Immature natural killer cell (primary cell): ENCODE measurements at regions not wholly inside any gene's neighbourhood (a gene's known extent, or its start where the extent isn't known, plus 50 kb on each side); places are given as distances from the start of the nearest gene placed in this dataset.

Source experiments
- DNase-seq, 3 donors: peaks; one replicate each; pipeline ENCODE4 v3.0.0; 2022; ENCODE audit warnings: mixed read lengths in 1 of 3
- H3K27ac Mint-ChIP-seq, 6 donors: one replicate each; pipeline ENCODE4 v1.8.0; 2020; ENCODE audit warnings: mixed read lengths in 6 of 6, mild to moderate bottlenecking in 5 of 6, inconsistent platforms in 4 of 6, moderate library complexity in 3 of 6
- H3K27me3 Mint-ChIP-seq, 3 donors: one replicate each; pipeline ENCODE4 v1.8.0; 2020 to 2021; ENCODE audit warnings: low read depth in 3 of 3, mild to moderate bottlenecking in 3 of 3, mixed read lengths in 3 of 3, moderate library complexity in 3 of 3, inconsistent platforms in 1 of 3
- H3K36me3 Mint-ChIP-seq, 3 donors: one replicate each; pipeline ENCODE4 v1.8.0; 2020; ENCODE audit warnings: mixed read lengths in 3 of 3, inconsistent platforms in 2 of 3, mild to moderate bottlenecking in 2 of 3
- H3K4me1 Mint-ChIP-seq, 2 donors: one replicate each; pipeline ENCODE4 v1.8.0; 2020; ENCODE audit warnings: inconsistent platforms in 2 of 2, mild to moderate bottlenecking in 2 of 2, mixed read lengths in 2 of 2, moderate library complexity in 1 of 2
- H3K4me3 Mint-ChIP-seq, 5 donors: one replicate each; pipeline ENCODE4 v1.8.0; 2020; ENCODE audit warnings: mild to moderate bottlenecking in 5 of 5, mixed read lengths in 5 of 5, inconsistent platforms in 3 of 5, moderate library complexity in 3 of 5
- H3K9me3 Mint-ChIP-seq, 6 donors: one replicate each; pipeline ENCODE4 v1.8.0; 2020; ENCODE audit warnings: mild to moderate bottlenecking in 6 of 6, mixed read lengths in 6 of 6, inconsistent platforms in 4 of 6, moderate library complexity in 3 of 6

DNA sequence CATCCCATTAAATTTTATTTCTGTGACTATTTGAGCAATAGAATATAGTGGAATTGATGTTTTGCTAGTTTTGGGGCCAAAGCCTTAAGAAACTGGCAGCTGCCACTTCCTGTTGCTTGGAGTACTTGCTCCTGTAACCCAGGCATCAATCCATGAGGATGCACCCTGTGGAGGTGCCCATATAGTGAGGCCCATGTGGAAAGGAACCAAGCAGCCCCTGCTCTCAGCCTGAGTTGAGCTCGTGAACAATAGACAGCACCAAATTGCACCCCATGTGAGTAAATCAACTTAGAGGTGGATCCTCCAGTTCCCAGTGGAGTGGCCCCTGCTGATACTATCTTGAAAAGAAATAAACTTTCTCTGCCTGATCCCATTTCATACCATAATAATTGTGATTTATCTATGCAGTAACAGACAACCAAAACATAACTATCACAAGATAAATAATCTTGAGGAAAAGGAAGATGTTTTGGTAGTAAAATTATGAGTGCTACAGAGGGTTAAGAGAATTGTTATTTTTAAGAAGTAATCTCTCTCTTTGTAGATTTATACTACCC is 481.9 kb downstream of the TBC1D32 start:
- no peak overlapping the region for H3K4me3 Mint-ChIP-seq
- H3K27ac Mint-ChIP-seq: no peak overlapping the region
- H3K4me1 Mint-ChIP-seq: no peaks in the 10 kb centered on the region
- DNase-seq: no peak
- no peaks in the 10 kb centered on the region for H3K36me3 Mint-ChIP-seq
- peaks cover 0 to 2% (median 0%) of the 10 kb centered on the region in 3 donors for H3K27me3 Mint-ChIP-seq
- peaks cover 2 to 20% (median 9%) of the 10 kb centered on the region in 6 donors for H3K9me3 Mint-ChIP-seq

- no peak overlapping the region for H3K27ac Mint-ChIP-seq
- no peak for DNase-seq
- no peak overlapping the region for H3K4me3 Mint-ChIP-seq
- no peaks in the 10 kb centered on the region for H3K4me1 Mint-ChIP-seq
- peaks cover 0 to 2% (median 0%) of the 10 kb centered on the region in 3 donors for H3K36me3 Mint-ChIP-seq
- peaks cover 0 to 2% (median 0%) of the 10 kb centered on the region in 3 donors for H3K27me3 Mint-ChIP-seq
- H3K9me3 Mint-ChIP-seq: peaks cover 0 to 9% (median 4%) of the 10 kb centered on the region in 6 donors
Observed at GRCh38 chr6:120826253-120826652, 508.0 kb downstream of the TBC1D32 start.

- no peak for DNase-seq
- Mint-ChIP-seq H3K36me3 (no peaks in the 10 kb centered on the region), H3K27me3 (peaks cover 0 to 3% (median 0%) of the 10 kb centered on the region in 3 donors), H3K4me3 (no peak overlapping the region), H3K9me3 (peaks cover 15 to 35% (median 20%) of the 10 kb centered on the region in 6 donors), H3K4me1 (no peaks in the 10 kb centered on the region), H3K27ac (no peak overlapping the region)
Observed at GRCh38 chr6:120816794-120817193, 517.5 kb downstream of the TBC1D32 start.

DNA sequence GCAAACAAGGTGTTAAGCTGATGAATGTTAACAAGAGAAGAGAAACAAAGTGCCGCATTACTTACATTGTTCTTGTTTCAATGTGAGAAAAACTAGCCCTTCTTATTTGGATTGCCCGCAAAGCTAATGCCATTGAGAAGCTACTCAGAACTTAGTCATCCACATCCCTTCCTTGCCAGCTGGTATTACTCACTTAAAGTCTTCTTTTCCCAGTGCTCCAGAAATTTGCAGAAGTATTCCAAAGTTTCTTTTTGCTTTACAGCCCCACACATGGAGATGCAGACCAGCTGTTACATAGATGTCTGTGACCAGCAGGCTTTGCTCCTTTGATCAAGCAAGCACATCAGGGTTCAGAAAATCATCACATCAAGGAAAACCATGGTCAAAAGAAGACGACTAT is 529.0 kb downstream of the TBC1D32 start:
- Mint-ChIP-seq H3K27me3 (peaks cover 0 to 2% (median 0%) of the 10 kb centered on the region in 3 donors), H3K27ac (no peak overlapping the region), H3K36me3 (no peaks in the 10 kb centered on the region), H3K9me3 (peaks cover 7 to 33% (median 18%) of the 10 kb centered on the region in 6 donors), H3K4me1 (no peaks in the 10 kb centered on the region), H3K4me3 (no peak overlapping the region)
- no peak for DNase-seq

DNA sequence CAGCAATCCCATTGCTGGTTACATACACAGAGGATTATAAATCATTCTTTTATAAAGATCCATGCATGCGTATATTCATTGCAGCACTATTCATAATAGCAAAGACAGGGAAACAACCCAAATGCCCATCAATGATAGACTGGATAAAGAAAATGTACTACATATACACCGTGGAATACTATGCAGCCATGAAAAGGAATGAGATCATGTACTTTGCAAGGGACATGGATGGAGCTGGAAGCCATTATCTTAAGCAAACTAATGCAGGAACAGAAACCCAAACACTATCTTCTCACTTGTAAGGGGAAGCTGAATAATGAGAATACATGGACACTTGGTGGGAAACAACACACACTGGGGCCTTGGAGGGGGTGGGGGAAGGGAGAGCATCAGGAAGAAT is 529.7 kb downstream of the TBC1D32 start:
- no peak for DNase-seq
- H3K27ac Mint-ChIP-seq: no peak overlapping the region
- no peaks in the 10 kb centered on the region for H3K36me3 Mint-ChIP-seq
- peaks cover 7 to 33% (median 18%) of the 10 kb centered on the region in 6 donors for H3K9me3 Mint-ChIP-seq
- no peaks in the 10 kb centered on the region for H3K4me1 Mint-ChIP-seq
- H3K4me3 Mint-ChIP-seq: no peak overlapping the region
- H3K27me3 Mint-ChIP-seq: peaks cover 0 to 2% (median 0%) of the 10 kb centered on the region in 3 donors

DNA sequence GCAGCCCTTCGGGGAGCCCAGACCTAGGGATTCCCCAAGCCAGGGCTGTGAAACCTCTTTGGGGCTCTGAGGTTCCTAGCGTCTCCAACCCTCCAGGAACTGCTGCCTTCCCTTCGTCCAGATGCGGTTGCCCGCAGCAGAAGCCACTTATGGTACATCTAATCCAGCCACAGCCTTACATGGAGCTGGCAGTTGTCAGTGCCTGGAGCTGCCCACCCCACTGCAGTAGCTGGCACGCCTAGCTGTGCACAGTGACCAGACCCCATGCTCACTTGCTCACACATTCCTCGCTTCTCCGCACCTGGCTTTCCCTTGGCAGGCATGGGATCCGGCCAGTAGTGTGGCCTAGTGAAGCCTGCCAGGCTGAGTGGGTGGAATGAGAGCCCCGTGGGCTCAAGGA is 547.6 kb downstream of the TBC1D32 start:
- Mint-ChIP-seq H3K27ac (no peak overlapping the region), H3K36me3 (no peaks in the 10 kb centered on the region), H3K27me3 (no peaks in the 10 kb centered on the region), H3K4me3 (no peak overlapping the region), H3K4me1 (no peaks in the 10 kb centered on the region), H3K9me3 (peaks cover 2 to 12% (median 3%) of the 10 kb centered on the region in 6 donors)
- no peak for DNase-seq

GRCh38 chr6:120786256-120786655 is 548.0 kb downstream of the TBC1D32 start:
- no peaks in the 10 kb centered on the region for H3K36me3 Mint-ChIP-seq
- no peaks in the 10 kb centered on the region for H3K4me1 Mint-ChIP-seq

DNA sequence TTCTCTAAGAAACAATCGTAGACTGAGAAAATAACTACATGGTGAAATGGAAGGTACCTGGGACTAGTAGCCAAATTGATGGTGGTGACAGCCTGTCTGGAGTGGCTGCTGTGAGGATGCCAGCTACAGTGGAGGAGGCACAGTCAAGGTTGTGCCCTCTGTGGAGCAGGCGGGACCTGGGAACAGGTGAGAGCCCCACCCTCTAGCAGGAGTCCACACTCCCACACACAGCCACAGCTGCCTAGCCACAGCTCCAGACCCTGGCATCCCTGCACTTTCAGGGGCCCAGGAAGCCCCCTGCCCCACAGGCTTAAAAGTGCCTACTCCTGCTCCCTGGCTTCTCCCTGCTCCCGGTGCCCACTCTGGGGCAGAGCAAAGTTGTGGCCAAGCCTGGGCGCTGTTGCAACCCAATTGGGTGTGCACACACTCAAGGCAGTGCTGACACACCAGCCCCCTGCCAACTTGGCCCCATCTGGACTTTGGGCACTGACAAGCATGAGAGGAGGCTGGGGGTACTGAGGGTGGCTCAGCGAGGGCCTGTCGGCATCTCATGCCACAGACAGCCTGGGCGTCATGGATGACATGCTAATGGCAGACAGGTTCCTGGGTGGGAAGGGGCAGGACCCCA is 548.7 kb downstream of the TBC1D32 start:
- no peaks in the 10 kb centered on the region for H3K27me3 Mint-ChIP-seq
- no peaks in the 10 kb centered on the region for H3K36me3 Mint-ChIP-seq
- peaks cover 0 to 14% (median 6%) of the 10 kb centered on the region in 6 donors for H3K9me3 Mint-ChIP-seq
- no peaks in the 10 kb centered on the region for H3K4me1 Mint-ChIP-seq
- no peak overlapping the region for H3K27ac Mint-ChIP-seq
- H3K4me3 Mint-ChIP-seq: no peak overlapping the region
- DNase-seq: no peak

More at GRCh38 chr6:120786256-120786655, 548.0 kb downstream of the TBC1D32 start:
- Mint-ChIP-seq H3K4me3 (no peak overlapping the region), H3K9me3 (peaks cover 0 to 12% (median 5%) of the 10 kb centered on the region in 6 donors), H3K27me3 (no peaks in the 10 kb centered on the region), H3K27ac (no peak overlapping the region)
- no peak for DNase-seq

GRCh38 chr6:120779441-120779840 is 554.8 kb downstream of the TBC1D32 start:
- no peak for DNase-seq
- Mint-ChIP-seq H3K27me3 (no peaks in the 10 kb centered on the region), H3K27ac (no peak overlapping the region), H3K9me3 (peaks cover 4 to 24% (median 11%) of the 10 kb centered on the region in 6 donors), H3K4me1 (no peaks in the 10 kb centered on the region), H3K4me3 (no peak overlapping the region), H3K36me3 (no peaks in the 10 kb centered on the region)

- no peak for DNase-seq
- H3K9me3 Mint-ChIP-seq: peaks cover 5 to 31% (median 8%) of the 10 kb centered on the region in 6 donors
- no peaks in the 10 kb centered on the region for H3K36me3 Mint-ChIP-seq
- no peaks in the 10 kb centered on the region for H3K4me1 Mint-ChIP-seq
- H3K4me3 Mint-ChIP-seq: no peak overlapping the region
- no peaks in the 10 kb centered on the region for H3K27me3 Mint-ChIP-seq
- no peak overlapping the region for H3K27ac Mint-ChIP-seq
Observed at GRCh38 chr6:120775698-120776097, 558.6 kb downstream of the TBC1D32 start.

- Mint-ChIP-seq H3K4me3 (no peak overlapping the region), H3K36me3 (no peaks in the 10 kb centered on the region)
Observed at GRCh38 chr6:120774275-120774674, 560.0 kb downstream of the TBC1D32 start.

GRCh38 chr6:120771019-120771418 is 563.3 kb downstream of the TBC1D32 start:
- no peaks in the 10 kb centered on the region for H3K4me1 Mint-ChIP-seq
- no peak overlapping the region for H3K27ac Mint-ChIP-seq
- no peaks in the 10 kb centered on the region for H3K27me3 Mint-ChIP-seq
- no peak overlapping the region for H3K4me3 Mint-ChIP-seq
- no peak for DNase-seq
- no peaks in the 10 kb centered on the region for H3K36me3 Mint-ChIP-seq
- H3K9me3 Mint-ChIP-seq: peaks cover 4 to 19% (median 8%) of the 10 kb centered on the region in 6 donors

More at GRCh38 chr6:120774275-120774674, 560.0 kb downstream of the TBC1D32 start:
- no peaks in the 10 kb centered on the region for H3K27me3 Mint-ChIP-seq
- H3K27ac Mint-ChIP-seq: no peak overlapping the region
- H3K4me1 Mint-ChIP-seq: no peaks in the 10 kb centered on the region
- no peak for DNase-seq
- H3K9me3 Mint-ChIP-seq: peaks cover 2 to 23% (median 8%) of the 10 kb centered on the region in 6 donors

GRCh38 chr6:120764312-120764711 is 570.0 kb downstream of the TBC1D32 start:
- no peak overlapping the region for H3K27ac Mint-ChIP-seq
- no peaks in the 10 kb centered on the region for H3K27me3 Mint-ChIP-seq

GRCh38 chr6:120759570-120759969 is 574.7 kb downstream of the TBC1D32 start:
- H3K4me3 Mint-ChIP-seq: no peak overlapping the region
- H3K36me3 Mint-ChIP-seq: no peaks in the 10 kb centered on the region
- no peaks in the 10 kb centered on the region for H3K27me3 Mint-ChIP-seq
- peaks cover 0 to 21% (median 6%) of the 10 kb centered on the region in 6 donors for H3K9me3 Mint-ChIP-seq
- no peaks in the 10 kb centered on the region for H3K4me1 Mint-ChIP-seq
- H3K27ac Mint-ChIP-seq: no peak overlapping the region
- no peak for DNase-seq

More at GRCh38 chr6:120764312-120764711, 570.0 kb downstream of the TBC1D32 start:
- H3K4me3 Mint-ChIP-seq: no peak overlapping the region
- no peaks in the 10 kb centered on the region for H3K4me1 Mint-ChIP-seq
- no peak for DNase-seq
- peaks cover 2 to 15% (median 6%) of the 10 kb centered on the region in 6 donors for H3K9me3 Mint-ChIP-seq
- no peaks in the 10 kb centered on the region for H3K36me3 Mint-ChIP-seq
